GM18870 (cell line): ENCODE measurements at regions not wholly inside any gene's neighbourhood (a gene's known extent, or its start where the extent isn't known, plus 50 kb on each side); places are given as distances from the start of the nearest gene placed in this dataset.
"Not testable (repeated sequence)": the region's sequence is repeated elsewhere in the genome, so short reads cannot be mapped to it uniquely, and the experiment has no call there.

Experiments used
- ATAC-seq: cut with Tn5 transposase; IDR thresholded peaks from one replicate; pipeline ENCODE4 v1.9.1; 2021; ENCODE audit warnings: moderate library complexity; ENCODE audit not compliant: unreplicated experiment

DNA sequence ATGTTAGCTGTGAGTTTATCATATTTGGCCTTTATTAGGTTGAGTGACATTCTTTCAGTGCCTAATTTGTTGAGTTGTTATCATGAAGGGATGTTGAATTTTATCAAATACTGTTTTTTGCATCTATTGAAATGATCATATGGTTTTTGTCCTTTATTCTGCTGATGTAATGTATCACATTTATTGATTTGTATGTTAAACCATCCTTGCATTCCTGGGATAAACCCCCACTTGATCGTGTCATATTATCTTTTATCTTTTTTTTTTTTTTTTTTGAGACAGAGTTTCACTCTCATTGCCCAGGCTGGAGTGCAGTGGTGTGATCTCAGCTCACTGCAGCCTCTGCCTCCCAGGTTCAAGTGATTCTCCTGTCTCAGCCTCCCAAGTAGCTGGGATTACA, 51.9 kb upstream of the MFGE8 start:
- ATAC-seq: not testable (repeated sequence)

DNA sequence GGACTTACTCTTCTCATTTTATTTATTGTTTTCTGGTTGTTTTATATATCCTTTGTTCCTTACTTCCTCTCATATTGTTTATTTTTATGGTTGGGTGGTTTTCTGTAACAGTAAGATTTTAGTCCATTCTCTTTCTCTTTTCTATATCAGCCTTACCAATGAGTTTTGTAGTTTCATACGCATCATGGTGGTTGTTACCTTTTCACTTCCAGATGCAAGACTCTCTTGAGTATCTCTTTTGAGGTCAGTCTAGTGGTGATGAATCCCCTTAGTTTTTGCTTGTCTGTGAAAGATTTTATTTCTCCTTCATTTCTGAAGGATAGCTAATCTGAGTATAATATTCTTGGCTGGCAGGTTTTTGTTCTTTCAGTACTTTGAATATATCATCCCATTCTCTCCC, 57.1 kb upstream of the MFGE8 start:
- ATAC-seq: no peak

- no peak for ATAC-seq
Observed at GRCh38 chr15:88974392-88974791, 61.2 kb upstream of the MFGE8 start.

DNA sequence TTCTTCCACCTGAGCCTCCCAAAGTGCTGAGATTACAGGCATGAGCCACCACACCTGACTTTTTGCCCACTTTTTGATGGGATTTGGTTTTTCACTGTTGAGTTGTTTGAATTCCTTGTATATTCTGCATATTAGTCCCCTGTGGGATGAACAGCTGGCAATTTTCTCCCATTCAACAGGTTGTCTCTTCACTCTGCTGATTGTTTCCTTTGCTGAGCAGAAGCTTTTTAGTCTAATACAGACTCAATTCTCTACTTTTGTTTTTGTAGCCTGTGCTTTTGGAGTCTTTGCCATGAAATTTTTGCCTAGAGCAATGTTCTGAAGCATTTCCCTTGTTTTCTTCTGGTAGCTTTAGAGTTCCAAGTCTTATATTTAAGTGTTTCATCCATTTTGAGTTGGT, 62.7 kb upstream of the MFGE8 start:
- ATAC-seq: no peak

DNA sequence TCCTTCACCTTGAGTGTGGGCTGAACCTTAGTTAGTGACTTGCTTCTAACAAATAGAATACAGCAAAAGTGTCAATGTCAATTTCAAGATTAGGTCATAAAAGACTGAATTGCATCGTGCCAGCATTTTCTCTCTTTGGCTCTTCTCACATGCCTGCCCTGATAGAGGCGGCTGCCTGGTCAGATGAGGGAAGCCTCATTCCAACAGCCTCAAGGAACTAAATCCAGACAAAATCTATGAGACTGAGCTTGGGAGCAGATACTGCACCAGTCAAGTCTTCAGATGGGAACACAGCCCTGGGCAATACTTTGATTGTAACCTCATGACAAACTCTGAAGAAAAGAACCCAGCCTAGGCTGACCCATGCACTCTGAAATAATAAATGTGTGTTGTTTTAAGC, 63.5 kb upstream of the MFGE8 start:
- ATAC-seq: no peak

DNA sequence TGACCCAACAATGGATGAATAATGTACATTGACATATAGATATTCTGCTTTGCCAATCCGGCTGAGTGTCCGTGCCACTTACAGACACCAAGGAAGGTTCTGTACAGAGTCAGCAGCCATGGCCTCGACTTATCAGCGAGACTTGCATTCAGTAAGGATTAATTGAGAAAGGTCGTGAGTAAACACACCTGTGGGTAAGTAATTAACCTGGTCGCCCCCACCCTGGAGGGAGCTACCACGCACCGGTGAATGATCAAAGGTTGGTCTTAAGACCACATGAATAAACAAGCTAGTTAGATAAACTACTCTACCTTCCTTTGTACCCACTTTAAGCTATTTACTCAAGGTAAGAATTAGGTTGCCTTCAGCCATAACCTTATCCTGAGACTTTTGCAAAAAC, 66.5 kb upstream of the MFGE8 start:
- ATAC-seq: no peak

- no peak for ATAC-seq
Observed at GRCh38 chr15:88980498-88980897, 67.3 kb upstream of the MFGE8 start.

GRCh38 chr15:88981244-88982215, 68.4 kb upstream of the MFGE8 start:
- ATAC-seq: no peak

DNA sequence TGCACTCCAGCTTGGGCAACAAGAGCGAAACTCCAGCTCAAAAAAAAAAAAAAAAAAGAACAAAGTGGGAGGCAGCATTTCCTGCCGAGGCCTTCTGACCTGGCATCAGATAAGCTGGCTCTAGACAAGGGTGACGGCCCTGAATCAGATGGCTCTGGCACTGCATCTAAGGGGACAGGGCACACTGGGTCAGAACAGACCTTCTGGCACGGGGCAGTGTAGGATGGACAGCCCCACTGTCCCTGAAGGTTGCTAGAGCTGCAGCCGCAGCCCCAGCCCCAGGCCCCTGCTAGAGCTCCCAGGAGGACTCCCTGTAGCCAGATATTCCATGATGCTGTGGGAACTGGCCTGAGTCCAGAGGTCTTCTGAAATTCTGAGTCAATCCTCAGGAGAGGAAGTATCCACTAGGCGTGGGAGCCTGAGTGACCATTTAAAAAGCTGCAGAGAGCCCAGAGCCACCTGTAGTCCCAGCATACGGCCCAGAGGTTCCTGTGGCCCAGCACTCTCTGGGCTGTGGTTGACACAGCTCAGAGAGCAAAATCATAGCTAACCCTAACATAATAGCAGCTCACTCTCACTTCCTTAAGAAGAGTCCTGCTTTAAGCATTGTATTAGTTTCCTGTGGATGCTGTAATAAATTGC, 69.2 kb upstream of the MFGE8 start:
- ATAC-seq: peak; percentile 93

GRCh38 chr15:88982946-88983342, 69.8 kb upstream of the MFGE8 start:
- ATAC-seq: no peak

DNA sequence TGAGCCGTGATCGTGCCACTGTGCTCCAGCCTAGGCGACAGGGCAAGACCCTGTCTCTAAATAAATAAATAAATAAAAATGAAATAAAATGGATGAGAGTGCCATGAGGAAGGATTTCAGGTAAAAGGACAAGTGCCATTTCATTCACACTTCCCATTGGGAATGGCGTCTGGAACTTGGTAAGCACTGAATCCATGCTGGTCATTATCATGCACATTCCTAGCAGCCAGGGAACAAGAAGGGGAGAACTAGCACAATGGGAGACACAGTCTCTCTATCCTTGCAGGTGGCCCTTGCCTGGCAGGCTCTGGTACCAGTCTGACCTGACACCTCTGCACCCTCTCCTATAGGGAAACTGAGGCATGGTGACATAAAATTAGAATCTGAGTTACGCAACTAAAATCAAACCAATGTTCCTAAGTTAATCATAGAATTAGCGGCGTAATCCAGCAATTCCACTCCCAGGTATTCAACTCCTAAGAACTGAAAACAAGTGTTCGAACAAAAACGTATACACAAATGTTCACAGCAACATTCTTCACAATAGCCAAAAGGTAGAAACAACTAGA, 70.8 kb upstream of the MFGE8 start:
- ATAC-seq: no peak

GRCh38 chr15:88985547-88986393, 72.6 kb upstream of the MFGE8 start:
- ATAC-seq: no peak

- ATAC-seq: no peak
Observed at GRCh38 chr15:88986949-88987590, 73.9 kb upstream of the MFGE8 start.

DNA sequence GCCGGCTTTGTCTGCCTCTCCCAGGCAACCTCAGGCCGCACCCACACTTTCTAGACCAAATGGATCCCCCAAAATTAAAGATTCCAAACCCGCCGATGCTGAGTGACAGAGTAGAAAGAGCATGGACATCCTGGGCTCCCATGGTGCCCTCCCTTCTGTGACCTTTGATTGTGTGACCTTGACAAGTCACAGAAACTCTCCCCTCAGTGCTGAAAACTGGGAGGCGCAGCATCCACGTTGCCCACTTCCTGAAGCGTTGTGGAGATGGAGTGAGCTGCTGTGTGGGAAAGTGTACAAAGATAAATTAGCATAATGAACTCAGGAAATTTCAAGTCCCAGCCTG, 74.4 kb upstream of the MFGE8 start:
- no peak for ATAC-seq

- ATAC-seq: no peak
Observed at GRCh38 chr15:88987934-88988671, 74.9 kb upstream of the MFGE8 start.

DNA sequence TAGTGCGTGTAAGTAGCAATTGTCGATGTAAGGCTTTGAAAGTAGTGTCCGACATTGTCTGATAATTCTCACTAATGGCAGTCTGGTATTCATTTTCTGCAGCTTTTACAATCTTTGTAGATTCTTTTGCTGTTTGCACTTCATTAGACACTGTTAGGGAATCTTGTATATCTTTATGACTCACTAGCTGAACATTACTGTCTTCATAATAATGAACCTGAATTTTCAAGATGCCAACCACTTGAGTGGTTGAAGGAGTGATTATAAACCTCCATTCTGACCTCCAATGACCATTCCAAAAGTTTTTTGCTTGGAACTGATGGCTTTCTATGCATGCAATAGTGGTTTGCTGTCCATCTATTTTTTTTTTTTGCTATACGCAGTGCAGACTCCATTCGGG, 76.4 kb upstream of the MFGE8 start:
- no peak for ATAC-seq

DNA sequence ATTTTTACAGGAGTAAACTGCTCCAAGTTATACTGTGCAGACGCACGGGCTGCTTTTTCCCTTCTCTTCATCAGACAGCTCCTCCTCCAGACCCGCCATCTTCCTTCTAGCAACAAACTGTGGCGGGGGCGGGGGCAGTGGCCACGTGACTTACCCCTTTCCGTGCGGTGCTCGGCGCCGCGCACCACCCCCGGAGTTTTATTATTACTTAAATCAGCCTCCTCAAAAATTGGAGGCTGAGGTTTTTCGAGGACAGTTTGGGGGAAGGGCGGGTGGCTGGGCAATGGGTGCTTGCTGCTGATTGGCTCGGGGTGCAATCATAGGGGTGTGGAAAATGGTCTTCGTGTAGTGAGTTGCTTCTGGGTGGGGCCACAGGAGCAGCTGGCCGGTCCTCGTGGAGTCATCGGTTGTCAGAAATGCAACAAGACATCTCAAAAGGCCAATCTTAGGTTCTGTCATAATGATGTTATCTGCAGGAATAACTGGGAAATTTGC, 77.1 kb upstream of the MFGE8 start:
- no peak for ATAC-seq

GRCh38 chr15:88992216-88992615, 79.0 kb upstream of the MFGE8 start:
- ATAC-seq: no peak

- no peak for ATAC-seq
Observed at GRCh38 chr15:88992912-88993376, 79.8 kb upstream of the MFGE8 start.

- no peak for ATAC-seq
Observed at GRCh38 chr15:88993662-88994061, 80.5 kb upstream of the MFGE8 start.
